BJ (cell line): ENCODE measurements at regions not wholly inside any gene's neighbourhood (a gene's known extent, or its start where the extent isn't known, plus 50 kb on each side); places are given as distances from the start of the nearest gene placed in this dataset.

ENCODE experiments used
- CTCF ChIA-PET: fragments of 350-600 bp; formaldehyde crosslinking; extraction: SDS; loops from one replicate; lab custom pipeline; 2021; ENCODE audit warnings: antibody characterized with exemption, inconsistent platforms; lab: Yijun Ruan, JAX
- POLR2A ChIA-PET: fragments of 300-600 bp; sonication (Branson Sonifier 250); formaldehyde crosslinking; extraction: SDS; loops from one replicate; lab custom pipeline; 2021; ENCODE audit warnings: antibody characterized with exemption; lab: Charles Lee
- DNase-seq: peaks from one replicate; pipeline ENCODE4 v3.0.0-alpha.2; 2011; ENCODE audit warnings: low read depth
- H3K27me3 ChIP-seq: 2 replicates; pipeline ENCODE4 v1.6.0; 2011; ENCODE audit warnings: low read length; ENCODE audit not compliant: control insufficient read depth, insufficient read depth
- H3K36me3 ChIP-seq: 2 replicates; pipeline ENCODE4 v1.5.1; 2011; ENCODE audit warnings: low read length; ENCODE audit not compliant: control insufficient read depth, insufficient read depth
- H3K4me3 ChIP-seq: 2 replicates; pipeline ENCODE4 v1.5.1; 2011; ENCODE audit warnings: low read depth, mild to moderate bottlenecking, control low read depth, low read length
- CTCF ChIP-seq: IDR thresholded peaks from 2 replicates; pipeline ENCODE4 v1.5.1; 2011; ENCODE audit warnings: low read depth, mild to moderate bottlenecking, control low read depth, inconsistent platforms, low read length, moderate library complexity; ENCODE audit not compliant: insufficient read depth

- H3K4me3 ChIP-seq, result no peak overlapping the region
- H3K27me3 ChIP-seq, result no peaks in the 10 kb centered on the region
- no peak for DNase-seq
- no peak for TF ChIP-seq CTCF
- ChIA-PET POLR2A (no interaction called here), CTCF (interaction anchor here (1.2 kb wide), 1 partner anchor 21 kb away, joined by 4 read pairs; no protein-coding TSS in a partner anchor)
- H3K36me3 ChIP-seq, result no peaks in the 10 kb centered on the region
Observed at GRCh38 chr6:163729127-163729872, 314.8 kb downstream of the QKI start.

- ChIA-PET POLR2A (no interaction called here), CTCF (no interaction called here)
- Histone ChIP-seq H3K4me3 (no peak overlapping the region), H3K36me3 (no peaks in the 10 kb centered on the region), H3K27me3 (no peaks in the 10 kb centered on the region)
- no peak for TF ChIP-seq CTCF
- DNase-seq, result no peak
Observed at GRCh38 chr6:163728442-163729126, 314.1 kb downstream of the QKI start.

GRCh38 chr6:163726037-163726695, 311.6 kb downstream of the QKI start:
- Histone ChIP-seq H3K36me3 (no peaks in the 10 kb centered on the region), H3K4me3 (no peak overlapping the region), H3K27me3 (no peaks in the 10 kb centered on the region)
- TF ChIP-seq CTCF, result no peak
- DNase-seq, result no peak
- ChIA-PET CTCF (no interaction called here), POLR2A (no interaction called here)

GRCh38 chr6:163725008-163725941, 310.8 kb downstream of the QKI start:
- H3K36me3 ChIP-seq, result no peaks in the 10 kb centered on the region
- no peak for DNase-seq
- no peaks in the 10 kb centered on the region for H3K27me3 ChIP-seq
- POLR2A ChIA-PET, result no interaction called here
- CTCF ChIA-PET, result no interaction called here
- H3K4me3 ChIP-seq, result no peak overlapping the region
- TF ChIP-seq CTCF, result no peak

GRCh38 chr6:163724196-163724595, 309.7 kb downstream of the QKI start:
- no peak for TF ChIP-seq CTCF
- POLR2A ChIA-PET, result no interaction called here
- Histone ChIP-seq H3K4me3 (no peak overlapping the region), H3K27me3 (no peaks in the 10 kb centered on the region), H3K36me3 (no peaks in the 10 kb centered on the region)
- CTCF ChIA-PET, result no interaction called here
- no peak for DNase-seq
